ENCODE measurements at regions not wholly inside any gene's neighbourhood (a gene's known extent, or its start where the extent isn't known, plus 50 kb on each side); places are given as distances from the start of the nearest gene placed in this dataset.
"Not testable (repeated sequence)": the region's sequence is repeated elsewhere in the genome, so short reads cannot be mapped to it uniquely, and the experiment has no call there.

- no peak for DNase-seq (ENCODE audit: low read depth)
These were observed 209.1 kb upstream of the ANXA10 start for GRCh38 chr4:167883266-167883665.

GRCh38 chr4:167885071-167885470 is 207.3 kb upstream of the ANXA10 start:
- no peak for TF ChIP-seq CTCF (conservative IDR thresholded peaks at IDR 0.05; ENCODE audit: low read depth, low read length)
- no peak for DNase-seq (ENCODE audit: low read depth)
- no peak overlapping the region for H3K4me3 ChIP-seq (ENCODE audit: low read length)

More at GRCh38 chr4:167883266-167883665, 209.1 kb upstream of the ANXA10 start:
- H3K4me3 ChIP-seq (ENCODE audit: low read length), result no peak overlapping the region
- TF ChIP-seq CTCF (conservative IDR thresholded peaks at IDR 0.05; ENCODE audit: low read depth, low read length), result no peak

GRCh38 chr4:167885872-167886271 is 206.5 kb upstream of the ANXA10 start:
- no peak for DNase-seq (ENCODE audit: low read depth)
- TF ChIP-seq CTCF (conservative IDR thresholded peaks at IDR 0.05; ENCODE audit: low read depth, low read length), result no peak
- no peak overlapping the region for H3K4me3 ChIP-seq (ENCODE audit: low read length)

- DNase-seq (ENCODE audit: low read depth), result no peak
- H3K4me3 ChIP-seq (ENCODE audit: low read length), result no peak overlapping the region
- TF ChIP-seq CTCF (conservative IDR thresholded peaks at IDR 0.05; ENCODE audit: low read depth, low read length), result no peak
These were observed 204.6 kb upstream of the ANXA10 start for GRCh38 chr4:167887726-167888125.

- no peak for DNase-seq (ENCODE audit: low read depth)
- no peak overlapping the region for H3K4me3 ChIP-seq (ENCODE audit: low read length)
- TF ChIP-seq CTCF (conservative IDR thresholded peaks at IDR 0.05; ENCODE audit: low read depth, low read length), result no peak
These were observed 202.1 kb upstream of the ANXA10 start for GRCh38 chr4:167890226-167890625.

GRCh38 chr4:167893531-167893930 is 198.8 kb upstream of the ANXA10 start:
- no peak for DNase-seq (ENCODE audit: low read depth)
- TF ChIP-seq CTCF (conservative IDR thresholded peaks at IDR 0.05; ENCODE audit: low read depth, low read length), result no peak
- H3K4me3 ChIP-seq (ENCODE audit: low read length), result no peak overlapping the region

GRCh38 chr4:167896260-167896659 is 196.1 kb upstream of the ANXA10 start:
- not testable (repeated sequence) for DNase-seq (ENCODE audit: low read depth); H3K4me3 ChIP-seq (ENCODE audit: low read length)

- no peak overlapping the region for H3K4me3 ChIP-seq (ENCODE audit: low read length)
- DNase-seq (ENCODE audit: low read depth), result no peak
- no peak for TF ChIP-seq CTCF (conservative IDR thresholded peaks at IDR 0.05; ENCODE audit: low read depth, low read length)
These were observed 195.2 kb upstream of the ANXA10 start for GRCh38 chr4:167897116-167897515.
